ENCODE measurements at regions not wholly inside any gene's neighbourhood (a gene's known extent, or its start where the extent isn't known, plus 50 kb on each side); places are given as distances from the start of the nearest gene placed in this dataset.

GRCh38 chr9:86757382-86757720 is 190.0 kb downstream of the GAS1 start:
- TF ChIP-seq CTCF (IDR thresholded peaks at IDR 0.05; ENCODE audit: low read length) (no peak), EZH2 (IDR thresholded peaks at IDR 0.05; ENCODE audit: borderline replicate concordance, low read length) (no peak)

All from OCI-LY1 (cell line).